ENCODE measurements at regions not wholly inside any gene's neighbourhood (a gene's known extent, or its start where the extent isn't known, plus 50 kb on each side); places are given as distances from the start of the nearest gene placed in this dataset.

- TF ChIP-seq POLR2A (IDR thresholded peaks at IDR 0.05) (no peak), POLR2AphosphoS5 (IDR thresholded peaks at IDR 0.05) (no peak)
- TF ChIP-seq, protein P1, sequence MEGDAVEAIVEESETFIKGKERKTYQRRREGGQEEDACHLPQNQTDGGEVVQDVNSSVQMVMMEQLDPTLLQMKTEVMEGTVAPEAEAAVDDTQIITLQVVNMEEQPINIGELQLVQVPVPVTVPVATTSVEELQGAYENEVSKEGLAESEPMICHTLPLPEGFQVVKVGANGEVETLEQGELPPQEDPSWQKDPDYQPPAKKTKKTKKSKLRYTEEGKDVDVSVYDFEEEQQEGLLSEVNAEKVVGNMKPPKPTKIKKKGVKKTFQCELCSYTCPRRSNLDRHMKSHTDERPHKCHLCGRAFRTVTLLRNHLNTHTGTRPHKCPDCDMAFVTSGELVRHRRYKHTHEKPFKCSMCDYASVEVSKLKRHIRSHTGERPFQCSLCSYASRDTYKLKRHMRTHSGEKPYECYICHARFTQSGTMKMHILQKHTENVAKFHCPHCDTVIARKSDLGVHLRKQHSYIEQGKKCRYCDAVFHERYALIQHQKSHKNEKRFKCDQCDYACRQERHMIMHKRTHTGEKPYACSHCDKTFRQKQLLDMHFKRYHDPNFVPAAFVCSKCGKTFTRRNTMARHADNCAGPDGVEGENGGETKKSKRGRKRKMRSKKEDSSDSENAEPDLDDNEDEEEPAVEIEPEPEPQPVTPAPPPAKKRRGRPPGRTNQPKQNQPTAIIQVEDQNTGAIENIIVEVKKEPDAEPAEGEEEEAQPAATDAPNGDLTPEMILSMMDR (IDR thresholded peaks at IDR 0.05) = no peak
Observed at GRCh38 chr13:61664801-61665705, 249.4 kb upstream of the PCDH20 start.

All from prostate gland (tissue), 2 donors.